Activated gamma-delta T cell treated with anti-CD3 and anti-CD28 coated beads, Interleukin-2, amount 50 U/mL, for 16 hours (primary cell): ENCODE measurements at regions not wholly inside any gene's neighbourhood (a gene's known extent, or its start where the extent isn't known, plus 50 kb on each side); places are given as distances from the start of the nearest gene placed in this dataset.

Experiments
- DNase-seq: peaks from one replicate; pipeline ENCODE4 v3.0.0-alpha.2; 2020; ENCODE audit warnings: low read depth

DNA sequence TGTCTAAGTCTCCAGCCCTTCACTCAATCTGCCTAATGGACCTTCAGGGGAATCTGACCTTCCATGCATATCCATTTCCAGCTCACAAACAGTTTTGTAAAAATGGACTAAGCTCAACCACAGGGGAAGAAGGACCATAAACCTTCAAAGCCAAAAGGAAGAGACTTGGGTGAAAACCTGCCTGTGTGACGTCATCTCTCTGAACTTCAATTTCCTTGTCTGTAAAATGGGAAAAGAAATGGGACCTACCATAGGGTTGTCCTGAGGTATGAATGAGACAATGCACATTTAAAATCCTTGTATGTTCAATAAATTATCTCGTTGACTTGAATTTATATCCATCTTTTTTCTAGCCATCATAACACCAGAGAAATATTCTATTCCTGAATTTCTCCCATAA is 370.7 kb downstream of the INSC start:
- no peak for DNase-seq

DNA sequence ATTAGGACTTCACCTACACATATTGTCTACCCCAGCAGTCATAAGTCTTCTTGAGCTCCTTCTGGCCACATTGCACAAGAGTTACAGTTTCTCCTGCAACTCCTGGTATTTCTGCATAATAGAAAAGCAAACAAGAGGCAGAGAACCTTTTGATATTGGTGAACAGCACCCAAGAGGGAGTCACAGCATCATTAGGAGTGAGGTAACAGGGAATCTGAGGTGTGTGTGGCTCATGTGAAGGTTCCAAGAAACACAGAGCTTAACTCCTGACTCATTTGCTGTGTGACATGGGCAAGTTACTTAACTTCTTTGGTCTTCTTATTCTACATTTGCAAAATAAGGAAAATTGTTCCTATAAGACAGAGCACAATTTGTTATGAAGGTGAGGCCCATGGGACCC is 374.6 kb downstream of the INSC start:
- DNase-seq, result no peak

DNA sequence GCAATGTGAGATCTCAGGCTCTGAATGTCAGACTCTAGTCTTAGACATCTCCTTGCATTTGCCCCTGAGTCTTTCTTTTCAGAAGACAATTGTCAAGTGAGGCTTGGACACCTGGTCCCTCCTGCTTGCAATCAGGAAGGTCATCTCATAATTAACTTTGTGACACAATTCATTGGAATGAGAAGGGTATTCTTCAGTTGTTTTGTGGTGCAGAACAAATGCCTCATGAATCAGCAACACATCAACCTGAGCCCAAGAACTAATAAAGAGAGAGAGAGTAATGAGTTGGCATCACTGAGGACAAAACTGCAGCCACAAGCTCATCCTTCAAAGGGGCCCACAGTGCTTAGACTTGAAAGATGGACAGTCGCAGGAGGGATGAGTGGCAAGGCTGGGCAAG is 375.8 kb downstream of the INSC start:
- no peak for DNase-seq

DNA sequence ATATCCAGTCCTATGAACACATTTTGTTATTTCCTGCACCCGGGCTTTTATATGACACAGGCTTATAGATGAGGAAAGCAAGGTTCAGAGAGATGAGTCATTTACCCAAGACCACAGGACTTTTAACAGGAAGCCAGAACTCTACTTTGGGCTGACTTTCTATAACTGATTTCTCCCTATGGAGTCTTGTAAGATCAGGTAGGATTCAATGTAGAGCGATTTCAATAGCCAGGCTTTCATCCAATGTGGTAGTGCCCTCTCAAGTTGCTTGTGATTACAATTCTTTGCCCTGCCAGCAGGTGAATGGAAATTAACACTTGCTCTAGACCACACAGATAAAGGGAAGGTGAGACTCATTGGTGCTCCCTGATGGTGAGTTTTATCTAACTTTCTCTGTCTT is 378.3 kb downstream of the INSC start:
- DNase-seq, result no peak

DNA sequence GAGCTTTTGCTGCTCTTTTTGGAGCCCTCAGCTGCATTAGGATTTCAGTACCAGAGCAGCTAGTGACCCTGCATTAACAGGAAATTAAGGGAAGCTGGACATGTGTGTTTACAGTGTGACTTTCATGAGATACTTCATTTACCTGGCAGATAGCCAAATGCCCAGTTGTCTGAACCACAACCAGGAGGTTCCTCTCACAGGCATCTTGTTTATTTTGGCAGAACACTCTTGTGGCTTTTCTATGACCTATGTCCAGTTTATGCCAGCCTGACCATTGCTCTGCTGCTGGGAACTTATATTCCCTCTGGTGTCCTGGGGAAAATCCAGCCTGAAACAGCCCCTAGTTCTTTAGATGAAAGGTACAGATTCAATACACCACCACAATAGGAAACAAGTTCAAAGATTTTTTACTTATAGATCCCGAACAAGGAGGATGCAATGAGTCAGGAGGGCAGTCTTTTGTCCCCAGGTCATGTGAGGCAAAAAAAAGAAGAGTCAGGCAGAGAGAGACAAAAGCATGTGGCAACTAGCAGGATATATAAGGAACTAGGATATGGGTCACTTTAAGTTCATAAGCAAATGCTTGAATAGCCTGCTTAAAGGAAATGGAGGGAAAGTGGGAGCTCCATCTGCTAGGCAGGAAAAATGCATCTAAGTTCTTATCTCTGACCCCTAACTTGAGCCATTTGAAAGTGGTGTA is 379.3 kb downstream of the INSC start:
- DNase-seq, result no peak

DNA sequence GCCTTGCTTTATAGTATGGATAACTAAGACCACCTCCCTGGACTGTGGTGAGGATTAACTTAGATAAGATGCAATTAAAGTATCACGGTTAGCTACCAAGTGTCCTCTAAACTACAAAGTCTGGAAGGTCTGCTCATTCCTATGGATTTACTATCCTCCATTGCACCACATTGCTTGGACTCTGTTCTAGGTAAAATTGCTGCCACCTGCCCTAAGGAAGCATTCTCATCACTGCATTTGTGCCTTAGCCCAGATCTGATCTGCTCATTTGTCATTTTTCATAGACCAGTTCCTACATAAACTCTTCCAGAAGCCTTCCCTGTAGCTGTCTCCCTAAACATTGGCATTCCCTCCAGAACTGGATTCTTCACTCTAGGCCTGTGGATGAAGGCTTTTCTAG is 380.0 kb downstream of the INSC start:
- DNase-seq, result no peak

DNA sequence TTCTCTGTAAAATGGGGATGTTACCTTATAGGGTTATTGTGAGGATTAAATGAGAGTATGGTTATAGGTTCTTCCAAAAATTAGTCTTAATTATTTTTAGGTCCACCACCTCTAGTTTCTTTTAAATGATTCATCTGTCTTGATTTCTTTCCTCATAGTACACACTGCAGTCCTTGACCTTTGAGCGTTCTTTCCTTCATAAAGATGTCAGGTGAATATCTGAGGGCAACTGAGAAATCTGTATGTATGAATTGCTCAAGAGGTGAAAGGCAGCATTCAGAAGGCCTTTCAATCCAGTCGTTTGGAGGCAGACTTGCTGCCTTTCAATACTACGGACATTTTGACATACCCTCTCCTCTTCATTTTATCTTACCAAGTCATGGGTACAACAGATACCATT is 380.7 kb downstream of the INSC start:
- DNase-seq, result no peak

DNA sequence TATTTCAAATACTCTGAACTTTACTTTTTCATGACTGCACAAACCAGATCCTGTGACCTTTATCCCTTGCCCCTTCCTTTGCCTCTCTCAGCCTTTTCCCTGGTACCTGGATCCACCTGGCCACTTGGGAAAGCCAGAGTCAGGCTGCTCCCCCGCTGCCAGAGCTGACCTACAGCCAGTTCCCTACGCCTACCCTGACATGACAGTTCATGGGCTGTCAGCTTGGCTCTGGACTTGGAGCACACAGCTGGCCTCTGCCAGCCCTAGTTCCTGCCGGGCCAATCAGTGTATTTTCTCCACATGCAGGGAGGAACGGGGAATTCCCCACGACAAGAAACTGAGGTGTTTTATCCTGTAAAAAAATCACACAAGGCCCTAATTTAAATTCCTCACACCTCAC is 382.6 kb downstream of the INSC start:
- no peak for DNase-seq

DNA sequence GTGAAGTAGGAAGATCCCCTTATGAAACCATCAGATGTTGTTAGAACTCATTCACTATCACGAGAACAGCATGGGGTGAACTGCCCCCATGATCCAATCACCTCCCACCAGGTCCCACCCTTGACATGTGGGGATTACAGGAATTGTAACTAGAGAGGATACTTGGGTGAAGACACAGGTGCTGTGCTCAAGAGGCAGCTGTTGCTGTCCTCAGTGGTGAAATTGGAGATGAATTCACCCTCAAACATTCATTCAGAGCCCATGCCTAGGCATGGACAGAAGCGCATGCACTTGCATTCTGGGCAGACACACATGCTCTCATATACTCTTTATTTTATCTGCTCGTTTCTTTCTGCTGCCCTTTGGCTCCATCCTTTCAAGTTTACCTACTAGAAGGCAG is 385.0 kb downstream of the INSC start:
- no peak for DNase-seq

DNA sequence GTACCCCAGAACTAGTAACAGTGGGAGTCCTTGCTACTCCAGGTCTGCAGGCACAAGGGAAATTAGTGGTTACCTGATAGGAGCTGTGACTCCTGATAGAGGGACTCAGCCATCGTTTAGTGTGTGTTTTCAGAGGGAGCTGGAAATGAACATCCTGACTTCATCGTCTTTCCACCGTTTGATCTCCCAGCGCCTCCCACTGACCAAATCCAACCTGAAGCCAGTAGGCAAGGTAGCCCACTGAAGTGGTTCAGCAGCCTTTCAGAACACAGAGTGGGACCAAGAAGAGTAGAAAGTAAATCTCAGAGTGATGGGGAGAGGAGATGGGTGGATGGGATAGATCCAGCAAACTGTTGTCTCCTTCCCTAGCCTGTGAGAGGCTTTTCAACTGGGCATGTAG is 385.9 kb downstream of the INSC start:
- DNase-seq, result no peak

DNA sequence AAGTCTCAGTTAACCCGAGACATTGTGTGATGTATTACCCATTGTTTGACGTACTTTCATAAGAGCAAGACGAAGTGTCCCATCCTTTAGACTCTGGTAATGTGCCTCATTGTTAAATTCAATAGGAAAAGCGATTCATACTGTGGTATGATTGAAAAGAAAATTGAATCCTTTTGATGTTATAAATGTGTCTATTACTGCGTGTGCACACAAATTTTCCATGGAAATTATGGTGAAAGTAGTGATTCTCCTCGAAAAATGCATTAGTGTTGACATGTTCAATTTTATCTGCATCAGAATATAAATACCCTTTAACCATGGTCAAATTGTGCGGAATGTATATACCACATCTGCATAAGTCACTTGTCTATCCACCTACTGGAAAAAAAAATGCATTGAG is 386.8 kb downstream of the INSC start:
- no peak for DNase-seq

DNA sequence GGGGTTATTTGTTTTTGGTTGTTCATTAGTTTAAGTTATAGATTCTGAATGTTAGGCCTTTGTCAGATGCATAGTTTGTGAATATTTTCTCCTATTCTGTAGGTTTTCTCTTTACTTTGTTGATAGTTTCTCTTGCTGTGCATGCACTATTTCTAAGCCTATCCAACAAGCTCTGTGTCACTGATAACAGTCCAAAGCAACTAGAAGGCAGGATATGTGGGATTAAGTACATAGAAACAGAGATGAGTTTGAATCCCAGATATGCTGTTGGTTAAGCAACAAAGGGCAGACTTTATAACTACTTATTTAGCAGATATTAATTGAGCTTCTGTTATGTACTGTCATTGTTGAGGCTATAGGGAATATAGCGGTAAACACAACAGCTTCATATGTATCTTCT is 390.4 kb downstream of the INSC start:
- DNase-seq, result no peak

DNA sequence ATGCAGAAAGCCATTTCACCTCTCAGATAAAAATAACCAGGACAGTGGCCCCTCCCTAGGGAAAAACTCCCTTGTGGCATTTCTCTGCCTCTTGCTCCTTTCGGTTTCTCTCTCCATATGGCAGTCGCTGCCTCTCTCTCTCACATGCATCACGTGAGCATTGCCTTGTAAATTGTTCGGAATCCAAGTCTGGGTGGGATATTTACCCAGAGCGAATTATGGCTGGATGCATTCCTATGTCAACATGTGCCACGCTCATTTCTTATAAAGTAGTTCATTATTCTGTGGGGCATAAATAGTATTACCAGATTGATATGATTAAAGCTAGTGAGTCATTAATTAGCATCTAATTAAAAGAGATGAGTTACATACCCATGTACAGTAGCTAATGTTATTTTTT is 392.9 kb downstream of the INSC start:
- DNase-seq, result no peak

DNA sequence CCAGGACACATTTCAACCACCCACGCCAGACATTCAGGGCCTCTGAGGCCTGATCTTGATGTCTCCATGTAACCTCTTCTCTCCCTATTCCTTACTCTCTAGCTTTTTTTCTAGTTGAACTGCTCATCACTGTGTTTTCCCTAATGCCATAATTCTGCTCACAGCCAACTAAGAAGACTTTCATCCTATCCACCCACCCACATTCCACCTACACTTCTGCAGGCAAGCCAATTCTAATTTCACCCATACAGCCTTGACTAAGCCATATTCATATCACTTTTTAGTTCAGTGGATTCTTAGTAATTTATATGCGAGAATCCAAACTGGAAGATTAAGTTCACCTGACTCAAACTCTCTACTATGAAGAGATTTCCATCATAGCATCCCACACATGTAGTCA is 394.4 kb downstream of the INSC start:
- DNase-seq, result no peak

DNA sequence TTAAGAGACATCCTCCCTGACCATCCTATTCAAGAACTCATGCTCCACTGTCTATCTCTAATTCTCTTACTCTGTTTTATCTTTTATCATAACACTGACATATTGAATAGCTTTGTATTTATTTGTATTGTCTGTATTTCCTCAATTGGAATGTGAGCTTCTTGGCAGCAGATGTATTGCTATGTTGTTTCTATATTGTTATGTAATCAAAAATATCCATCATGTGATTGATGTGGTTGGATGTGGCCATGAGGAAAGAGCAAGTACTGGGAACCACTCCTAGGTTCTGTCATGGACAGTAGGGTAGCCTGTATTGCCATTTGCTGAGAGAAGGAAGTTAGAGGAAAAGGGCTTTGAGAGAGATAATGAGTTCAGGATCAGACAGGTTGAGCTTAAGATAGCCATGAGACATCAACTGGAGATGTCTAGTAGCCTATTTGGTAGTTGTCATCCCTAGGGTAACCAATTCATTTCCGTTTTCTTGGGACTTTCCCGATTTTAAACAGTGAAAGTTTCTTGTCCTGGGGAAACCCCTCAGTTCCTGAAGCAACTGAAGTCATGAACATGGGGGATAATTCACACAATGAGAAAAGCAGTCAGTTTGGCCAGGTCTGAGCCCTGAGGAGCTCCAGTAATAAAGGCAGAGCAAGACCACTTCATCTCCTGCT is 404.5 kb downstream of the INSC start:
- DNase-seq, result no peak

DNA sequence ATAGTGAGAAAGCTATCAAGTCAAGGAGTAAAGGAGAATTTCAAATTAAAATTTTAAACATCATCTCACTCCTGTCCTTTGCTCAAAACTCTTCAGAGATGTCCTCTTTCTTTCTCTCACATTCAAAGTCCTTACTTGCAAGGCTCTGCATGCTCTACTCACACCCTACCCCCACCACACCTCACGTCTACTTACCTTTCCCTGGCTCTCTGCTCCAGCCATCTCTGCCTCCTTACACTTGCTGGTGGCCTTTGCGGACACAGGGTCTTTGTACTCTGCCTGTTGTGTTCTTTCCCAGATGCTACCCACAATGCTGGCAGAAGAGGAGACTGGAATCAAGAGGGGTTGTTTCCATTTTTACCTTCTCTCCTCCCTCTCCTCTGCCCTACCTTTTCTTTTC is 405.2 kb downstream of the INSC start:
- DNase-seq, result no peak

DNA sequence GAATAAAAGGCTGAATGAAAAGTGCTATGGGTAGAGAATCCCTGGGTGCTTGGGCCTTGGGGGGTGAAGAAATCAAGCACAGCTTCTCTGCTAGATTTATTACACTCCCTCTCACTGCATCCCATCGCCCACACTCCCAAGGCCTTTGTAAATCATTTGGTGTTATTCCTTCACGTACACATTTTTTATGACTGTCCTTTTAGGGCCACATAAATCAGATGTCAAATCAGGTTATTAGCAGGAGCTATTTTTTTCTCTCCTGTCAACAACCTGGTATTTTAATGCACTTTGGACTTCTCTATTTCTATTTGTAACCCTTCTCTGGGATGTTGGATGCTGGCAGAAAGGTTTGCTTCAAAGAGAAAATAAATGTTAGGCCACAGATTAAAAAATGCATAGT is 408.8 kb downstream of the INSC start:
- no peak for DNase-seq

DNA sequence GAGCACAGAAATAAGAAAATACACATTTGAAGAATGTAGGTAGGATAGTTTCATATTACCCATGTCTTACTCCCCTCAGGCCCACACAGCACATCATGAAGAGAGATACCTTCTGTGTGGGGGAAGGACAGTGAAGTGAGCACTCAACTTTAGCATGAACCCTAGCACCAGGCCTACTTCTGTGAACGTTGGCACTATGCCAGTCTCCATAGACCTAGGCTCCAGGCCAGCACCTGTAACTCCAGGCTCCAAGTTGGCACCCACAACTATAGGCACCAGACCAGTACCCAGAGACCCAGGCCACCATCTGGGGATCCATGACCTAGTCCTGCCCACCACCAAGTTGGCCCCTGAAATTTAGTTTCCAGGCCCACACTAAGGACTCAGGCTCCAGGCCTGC is 410.9 kb downstream of the INSC start:
- no peak for DNase-seq

DNA sequence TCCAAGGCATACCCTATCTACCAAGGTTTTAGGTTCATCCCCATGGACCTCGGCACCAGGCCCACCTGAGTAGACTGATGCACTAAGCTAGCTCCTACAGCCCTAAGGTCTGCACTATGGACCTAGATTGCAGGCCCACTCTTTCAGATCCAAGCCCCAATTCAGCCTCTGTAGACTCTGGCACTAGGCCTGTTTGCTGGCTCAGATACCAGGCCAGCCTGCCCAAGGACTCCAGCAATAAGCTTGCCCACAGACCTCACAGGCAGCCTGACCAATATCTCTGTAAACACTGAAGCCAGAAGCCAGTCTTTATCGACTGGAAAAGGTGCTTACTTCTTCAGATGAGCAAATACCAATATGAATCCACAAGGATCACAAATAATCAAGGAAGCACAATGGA is 411.3 kb downstream of the INSC start:
- no peak for DNase-seq

DNA sequence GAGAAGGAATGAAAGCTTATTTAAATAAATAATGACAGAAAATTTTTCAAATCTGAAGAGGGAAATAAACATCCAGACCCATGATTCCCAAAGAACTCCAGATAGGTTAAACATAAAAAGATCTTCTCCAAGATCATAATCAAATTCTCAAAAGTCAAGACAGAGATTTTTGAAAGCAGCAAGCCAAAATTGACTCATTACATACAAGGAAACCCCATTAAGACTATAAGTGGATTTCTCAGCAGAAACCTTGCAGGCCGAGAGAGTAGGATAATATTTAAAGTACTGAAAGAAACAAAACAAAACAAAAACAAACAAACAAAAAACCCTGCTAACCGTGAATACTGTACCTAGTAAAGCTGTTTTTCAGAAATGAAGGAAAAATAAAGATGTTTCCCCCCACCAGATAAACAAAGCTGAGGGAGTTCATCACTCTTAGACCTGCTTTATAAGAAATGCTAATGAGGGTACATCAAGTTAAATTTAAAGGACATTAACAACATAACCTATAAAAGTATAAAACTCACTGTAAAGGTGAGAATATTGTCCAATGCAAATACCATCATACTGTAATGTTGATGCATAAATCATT is 412.2 kb downstream of the INSC start:
- DNase-seq, result no peak

DNA sequence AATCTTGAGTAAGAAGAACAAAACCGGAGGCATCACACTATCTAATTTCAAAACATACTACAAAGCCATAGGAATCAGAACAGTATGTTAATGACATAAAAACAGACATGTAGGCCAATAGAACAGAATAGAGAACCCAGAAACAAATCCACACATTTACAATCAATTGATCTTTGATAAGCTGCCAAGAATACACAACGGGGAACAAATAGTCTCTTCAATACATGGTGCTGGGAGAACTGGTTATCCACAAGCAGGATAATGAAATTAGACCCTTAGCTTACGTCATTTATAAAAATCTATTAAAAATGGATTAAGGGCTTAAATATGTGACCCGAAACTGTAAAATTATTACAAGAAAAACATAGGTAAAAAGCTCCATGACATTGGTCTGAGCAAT is 417.7 kb downstream of the INSC start:
- DNase-seq, result no peak

DNA sequence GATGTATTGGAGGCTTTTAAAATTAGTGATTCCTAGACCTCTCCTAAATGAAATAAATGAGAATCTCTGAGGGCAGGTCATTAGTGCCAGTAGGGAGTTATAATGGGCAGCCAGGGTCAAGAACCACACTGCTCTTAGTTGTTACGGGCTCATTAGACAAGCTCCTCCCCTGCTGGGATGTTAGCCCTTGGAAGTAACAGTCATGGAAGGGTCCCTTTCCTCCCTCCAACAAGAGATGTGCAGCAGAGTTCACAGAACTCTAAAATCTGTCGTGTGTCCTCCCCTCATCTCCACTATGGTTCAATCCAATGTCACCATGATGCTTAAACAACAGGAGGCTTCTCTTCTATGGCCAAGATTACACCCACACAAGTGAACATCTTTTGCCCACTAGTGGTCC is 419.5 kb downstream of the INSC start:
- no peak for DNase-seq

DNA sequence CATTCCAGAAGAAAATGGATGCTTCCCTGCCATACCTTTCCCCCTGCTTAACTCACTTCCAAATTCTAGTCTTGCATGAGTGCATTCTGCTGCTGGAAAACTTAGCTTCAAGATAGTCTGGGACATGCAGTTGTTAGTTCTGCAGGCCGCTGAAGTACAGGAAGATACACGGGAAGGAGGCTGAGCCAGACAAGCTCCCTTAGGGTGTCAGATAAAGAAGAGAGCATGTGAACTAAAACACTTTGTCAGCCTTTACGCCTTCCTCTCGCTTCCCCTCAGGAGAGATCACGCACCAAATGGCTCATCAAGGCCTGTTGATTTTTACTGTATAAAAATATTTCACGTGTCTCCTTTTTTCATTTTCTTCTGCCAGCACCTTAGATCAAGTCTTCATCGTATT is 420.7 kb downstream of the INSC start:
- DNase-seq, result no peak

DNA sequence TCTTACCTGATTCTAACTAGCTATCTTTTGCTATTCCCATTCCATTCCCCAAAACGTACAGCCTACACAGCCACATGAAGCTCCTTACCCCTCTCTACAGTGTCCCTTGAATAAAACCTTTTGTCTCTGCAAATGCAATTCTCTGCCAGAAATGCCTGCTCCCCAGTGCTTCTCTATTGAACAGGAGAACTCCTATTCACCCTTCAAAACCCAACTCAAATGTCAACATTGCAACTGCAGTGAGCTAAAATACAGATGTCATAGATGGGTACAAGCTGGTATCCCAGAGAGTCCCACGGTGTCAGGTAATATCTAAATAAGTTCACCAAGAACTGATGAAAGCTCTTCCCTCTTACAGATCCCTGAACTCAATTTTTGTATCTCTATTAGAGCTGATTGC is 421.7 kb downstream of the INSC start:
- DNase-seq, result no peak
